ENCODE measurements at regions not wholly inside any gene's neighbourhood (a gene's known extent, or its start where the extent isn't known, plus 50 kb on each side); places are given as distances from the start of the nearest gene placed in this dataset.

DNA sequence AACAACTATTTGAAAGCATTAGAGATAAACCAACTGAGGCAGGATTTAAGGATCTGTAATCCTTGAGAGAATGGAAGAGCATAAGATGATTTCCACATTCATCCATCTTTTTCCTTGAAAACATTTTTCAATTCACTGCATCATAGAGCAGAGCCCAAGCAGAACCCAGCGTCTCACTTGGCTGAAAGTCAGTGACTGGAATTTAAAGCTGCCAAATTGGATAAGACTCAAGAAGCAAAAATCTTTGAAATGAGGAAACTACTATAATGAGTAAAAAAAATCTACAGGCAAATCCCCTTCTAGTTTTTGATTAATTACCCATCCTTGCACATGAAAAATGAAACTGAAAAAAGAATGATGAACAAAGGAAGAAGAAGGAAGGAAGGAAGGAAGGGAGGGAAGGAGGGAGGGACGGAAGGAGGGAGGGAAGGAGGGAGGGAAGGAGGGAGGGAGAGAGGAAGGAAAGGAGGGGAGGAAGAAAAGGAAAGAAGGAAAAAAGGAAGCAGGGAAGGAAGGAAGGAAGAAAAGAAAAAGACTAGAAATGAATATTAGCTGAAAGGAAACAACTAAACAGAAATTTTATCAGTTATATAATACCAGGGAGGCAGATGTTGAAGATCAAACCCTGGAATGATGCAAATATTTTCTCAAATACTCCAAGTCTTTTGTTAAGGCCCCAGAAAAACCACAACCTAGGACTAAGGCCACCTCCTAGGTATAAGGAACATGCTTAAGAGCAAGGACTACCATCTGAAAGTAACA is 336.3 kb upstream of the MAGI2 start:
- no peaks in the 10 kb centered on the region for H3K9me3 ChIP-seq (ENCODE audit: insufficient read depth, low read depth, low read length)
- no peaks in the 10 kb centered on the region for H3K4me1 ChIP-seq (ENCODE audit: insufficient read depth, low read length)
- no peak overlapping the region for H3K9ac ChIP-seq (ENCODE audit: low read depth, low read length)
- no peak overlapping the region for H3K27ac ChIP-seq (ENCODE audit: low read length)
- H3K36me3 ChIP-seq (ENCODE audit: insufficient read depth, low read depth, low read length), result no peaks in the 10 kb centered on the region
- H3K4me3 ChIP-seq (ENCODE audit: low read length), result no peak overlapping the region
- H3K27me3 ChIP-seq (ENCODE audit: insufficient read depth, low read length), result no peaks in the 10 kb centered on the region

- no peak overlapping the region for H3K4me3 ChIP-seq (ENCODE audit: low read length)
- no peaks in the 10 kb centered on the region for H3K4me1 ChIP-seq (ENCODE audit: insufficient read depth, low read length)
- no peak overlapping the region for H3K27ac ChIP-seq (ENCODE audit: low read length)
- H3K36me3 ChIP-seq (ENCODE audit: insufficient read depth, low read depth, low read length), result no peaks in the 10 kb centered on the region
- no peaks in the 10 kb centered on the region for H3K9me3 ChIP-seq (ENCODE audit: insufficient read depth, low read depth, low read length)
- H3K27me3 ChIP-seq (ENCODE audit: insufficient read depth, low read length), result no peaks in the 10 kb centered on the region
- H3K9ac ChIP-seq (ENCODE audit: low read depth, low read length), result no peak overlapping the region
Observed at GRCh38 chr7:79787623-79788022, 334.2 kb upstream of the MAGI2 start.

GRCh38 chr7:79787096-79787495 is 333.6 kb upstream of the MAGI2 start:
- H3K4me3 ChIP-seq (ENCODE audit: low read length), result no peak overlapping the region
- no peak overlapping the region for H3K27ac ChIP-seq (ENCODE audit: low read length)

GRCh38 chr7:79786187-79786586 is 332.7 kb upstream of the MAGI2 start:
- Histone ChIP-seq H3K9ac (ENCODE audit: low read depth, low read length) (no peak overlapping the region), H3K36me3 (ENCODE audit: insufficient read depth, low read depth, low read length) (no peaks in the 10 kb centered on the region), H3K27ac (ENCODE audit: low read length) (no peak overlapping the region), H3K4me1 (ENCODE audit: insufficient read depth, low read length) (no peaks in the 10 kb centered on the region), H3K9me3 (ENCODE audit: insufficient read depth, low read depth, low read length) (no peaks in the 10 kb centered on the region), H3K27me3 (ENCODE audit: insufficient read depth, low read length) (no peaks in the 10 kb centered on the region), H3K4me3 (ENCODE audit: low read length) (no peak overlapping the region)

More at GRCh38 chr7:79787096-79787495, 333.6 kb upstream of the MAGI2 start:
- Histone ChIP-seq H3K4me1 (ENCODE audit: insufficient read depth, low read length) (no peaks in the 10 kb centered on the region), H3K9ac (ENCODE audit: low read depth, low read length) (no peak overlapping the region), H3K27me3 (ENCODE audit: insufficient read depth, low read length) (no peaks in the 10 kb centered on the region), H3K9me3 (ENCODE audit: insufficient read depth, low read depth, low read length) (no peaks in the 10 kb centered on the region), H3K36me3 (ENCODE audit: insufficient read depth, low read depth, low read length) (no peaks in the 10 kb centered on the region)

GRCh38 chr7:79785556-79785955 is 332.1 kb upstream of the MAGI2 start:
- Histone ChIP-seq H3K36me3 (ENCODE audit: insufficient read depth, low read depth, low read length) (no peaks in the 10 kb centered on the region), H3K9ac (ENCODE audit: low read depth, low read length) (no peak overlapping the region), H3K4me1 (ENCODE audit: insufficient read depth, low read length) (no peaks in the 10 kb centered on the region), H3K27me3 (ENCODE audit: insufficient read depth, low read length) (no peaks in the 10 kb centered on the region), H3K9me3 (ENCODE audit: insufficient read depth, low read depth, low read length) (no peaks in the 10 kb centered on the region), H3K4me3 (ENCODE audit: low read length) (no peak overlapping the region), H3K27ac (ENCODE audit: low read length) (no peak overlapping the region)

- Histone ChIP-seq H3K9me3 (ENCODE audit: insufficient read depth, low read depth, low read length) (no peaks in the 10 kb centered on the region), H3K4me3 (ENCODE audit: low read length) (no peak overlapping the region), H3K36me3 (ENCODE audit: insufficient read depth, low read depth, low read length) (no peaks in the 10 kb centered on the region), H3K27me3 (ENCODE audit: insufficient read depth, low read length) (no peaks in the 10 kb centered on the region), H3K4me1 (ENCODE audit: insufficient read depth, low read length) (no peaks in the 10 kb centered on the region), H3K27ac (ENCODE audit: low read length) (no peak overlapping the region), H3K9ac (ENCODE audit: low read depth, low read length) (no peak overlapping the region)
Observed at GRCh38 chr7:79782906-79783305, 329.4 kb upstream of the MAGI2 start.

- Histone ChIP-seq H3K4me3 (ENCODE audit: low read length) (no peak overlapping the region), H3K4me1 (ENCODE audit: insufficient read depth, low read length) (no peaks in the 10 kb centered on the region), H3K27me3 (ENCODE audit: insufficient read depth, low read length) (no peaks in the 10 kb centered on the region), H3K27ac (ENCODE audit: low read length) (no peak overlapping the region), H3K36me3 (ENCODE audit: insufficient read depth, low read depth, low read length) (no peaks in the 10 kb centered on the region), H3K9ac (ENCODE audit: low read depth, low read length) (no peak overlapping the region), H3K9me3 (ENCODE audit: insufficient read depth, low read depth, low read length) (no peaks in the 10 kb centered on the region)
Observed at GRCh38 chr7:79782256-79782655, 328.8 kb upstream of the MAGI2 start.

DNA sequence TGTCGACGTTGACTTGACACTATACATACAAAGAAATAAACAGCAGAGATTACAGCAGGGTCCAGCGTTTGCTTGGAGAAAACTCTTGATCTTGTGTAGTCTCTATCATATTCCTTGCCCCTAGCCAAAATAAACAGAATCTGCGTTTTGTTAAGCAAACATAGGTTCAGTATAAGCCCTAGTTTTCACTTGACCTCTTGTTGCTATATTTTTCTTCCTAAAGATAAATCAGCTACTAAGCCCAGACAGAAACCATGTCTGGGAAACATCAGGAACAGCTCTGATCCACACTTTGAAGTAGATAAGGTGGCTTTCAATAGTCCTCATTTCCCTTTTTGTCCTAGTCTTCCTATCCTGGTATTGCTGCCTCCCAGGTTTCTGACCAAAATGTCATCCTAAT is 328.2 kb upstream of the MAGI2 start:
- no peak overlapping the region for H3K27ac ChIP-seq (ENCODE audit: low read length)
- no peaks in the 10 kb centered on the region for H3K27me3 ChIP-seq (ENCODE audit: insufficient read depth, low read length)
- H3K36me3 ChIP-seq (ENCODE audit: insufficient read depth, low read depth, low read length), result no peaks in the 10 kb centered on the region
- H3K4me3 ChIP-seq (ENCODE audit: low read length), result no peak overlapping the region
- no peaks in the 10 kb centered on the region for H3K9me3 ChIP-seq (ENCODE audit: insufficient read depth, low read depth, low read length)
- no peaks in the 10 kb centered on the region for H3K4me1 ChIP-seq (ENCODE audit: insufficient read depth, low read length)
- H3K9ac ChIP-seq (ENCODE audit: low read depth, low read length), result no peak overlapping the region

- Histone ChIP-seq H3K9ac (ENCODE audit: low read depth, low read length) (no peak overlapping the region), H3K36me3 (ENCODE audit: insufficient read depth, low read depth, low read length) (no peaks in the 10 kb centered on the region), H3K27me3 (ENCODE audit: insufficient read depth, low read length) (no peaks in the 10 kb centered on the region), H3K4me3 (ENCODE audit: low read length) (no peak overlapping the region), H3K4me1 (ENCODE audit: insufficient read depth, low read length) (no peaks in the 10 kb centered on the region), H3K27ac (ENCODE audit: low read length) (no peak overlapping the region), H3K9me3 (ENCODE audit: insufficient read depth, low read depth, low read length) (no peaks in the 10 kb centered on the region)
Observed at GRCh38 chr7:79778786-79779770, 325.6 kb upstream of the MAGI2 start.

GRCh38 chr7:79775911-79776310 is 322.4 kb upstream of the MAGI2 start:
- Histone ChIP-seq H3K36me3 (ENCODE audit: insufficient read depth, low read depth, low read length) (no peaks in the 10 kb centered on the region), H3K9ac (ENCODE audit: low read depth, low read length) (no peak overlapping the region), H3K4me1 (ENCODE audit: insufficient read depth, low read length) (no peaks in the 10 kb centered on the region), H3K27ac (ENCODE audit: low read length) (no peak overlapping the region), H3K27me3 (ENCODE audit: insufficient read depth, low read length) (no peaks in the 10 kb centered on the region), H3K9me3 (ENCODE audit: insufficient read depth, low read depth, low read length) (no peaks in the 10 kb centered on the region), H3K4me3 (ENCODE audit: low read length) (no peak overlapping the region)

GRCh38 chr7:79774150-79774549 is 320.7 kb upstream of the MAGI2 start:
- Histone ChIP-seq H3K27ac (ENCODE audit: low read length) (no peak overlapping the region), H3K9ac (ENCODE audit: low read depth, low read length) (no peak overlapping the region), H3K36me3 (ENCODE audit: insufficient read depth, low read depth, low read length) (no peaks in the 10 kb centered on the region), H3K27me3 (ENCODE audit: insufficient read depth, low read length) (no peaks in the 10 kb centered on the region), H3K9me3 (ENCODE audit: insufficient read depth, low read depth, low read length) (no peaks in the 10 kb centered on the region), H3K4me1 (ENCODE audit: insufficient read depth, low read length) (peaks cover 3% of the 10 kb centered on the region; the same call in 1 of the 2 replicates), H3K4me3 (ENCODE audit: low read length) (no peak overlapping the region)

GRCh38 chr7:79770970-79771369 is 317.5 kb upstream of the MAGI2 start:
- H3K4me3 ChIP-seq (ENCODE audit: low read length), result no peak overlapping the region
- peaks cover 3% of the 10 kb centered on the region; the same call in 1 of the 2 replicates for H3K4me1 ChIP-seq (ENCODE audit: insufficient read depth, low read length)
- no peaks in the 10 kb centered on the region for H3K27me3 ChIP-seq (ENCODE audit: insufficient read depth, low read length)
- no peaks in the 10 kb centered on the region for H3K9me3 ChIP-seq (ENCODE audit: insufficient read depth, low read depth, low read length)
- no peak overlapping the region for H3K27ac ChIP-seq (ENCODE audit: low read length)
- no peak overlapping the region for H3K9ac ChIP-seq (ENCODE audit: low read depth, low read length)
- H3K36me3 ChIP-seq (ENCODE audit: insufficient read depth, low read depth, low read length), result no peaks in the 10 kb centered on the region
